ENCODE measurements at regions not wholly inside any gene's neighbourhood (a gene's known extent, or its start where the extent isn't known, plus 50 kb on each side); places are given as distances from the start of the nearest gene placed in this dataset.
"Not testable (repeated sequence)": the region's sequence is repeated elsewhere in the genome, so short reads cannot be mapped to it uniquely, and the experiment has no call there.

DNA sequence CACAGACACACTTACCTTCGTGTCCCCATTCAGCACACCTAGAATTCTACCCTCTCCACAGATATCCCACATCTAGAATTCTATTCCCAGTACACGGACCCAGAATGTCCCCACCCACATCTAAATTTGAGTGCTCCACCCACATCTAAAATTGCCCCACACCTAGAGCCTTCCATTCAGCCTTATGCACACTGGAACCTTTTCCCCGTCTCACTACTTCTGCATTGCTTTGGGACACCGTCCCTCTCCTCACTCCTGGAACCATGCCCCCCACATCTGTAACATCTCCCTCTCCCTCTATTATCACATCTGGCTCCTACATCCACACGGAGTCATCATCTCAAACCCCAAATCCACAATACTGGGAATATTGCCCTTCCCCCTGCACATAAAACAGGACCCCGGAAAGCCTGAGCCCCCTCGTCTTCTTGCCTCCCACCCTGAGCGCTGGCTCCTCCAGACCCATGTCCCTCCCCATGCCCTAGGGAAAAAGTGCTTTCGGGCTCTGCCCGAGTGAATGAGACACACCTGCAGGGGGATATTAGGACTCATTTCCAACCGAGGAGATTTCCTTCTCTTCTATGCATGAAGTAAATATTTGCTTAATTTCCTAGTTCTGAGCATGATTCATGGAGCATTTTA, 125.8 kb upstream of the UNC5B start:
- Mint-ChIP-seq H3K36me3 (ENCODE audit: low read depth) (no peaks in the 10 kb centered on the region), H3K9me3 (no peaks in the 10 kb centered on the region), H3K4me1 (no peaks in the 10 kb centered on the region), H3K27ac (ENCODE audit: unreplicated experiment) (no peak overlapping the region), H3K4me3 (no peak overlapping the region), H3K27me3 (ENCODE audit: low read depth) (no peaks in the 10 kb centered on the region)
- no peak for DNase-seq (ENCODE audit: low read depth, low spot score)
- TF ChIP-seq, protein P1, sequence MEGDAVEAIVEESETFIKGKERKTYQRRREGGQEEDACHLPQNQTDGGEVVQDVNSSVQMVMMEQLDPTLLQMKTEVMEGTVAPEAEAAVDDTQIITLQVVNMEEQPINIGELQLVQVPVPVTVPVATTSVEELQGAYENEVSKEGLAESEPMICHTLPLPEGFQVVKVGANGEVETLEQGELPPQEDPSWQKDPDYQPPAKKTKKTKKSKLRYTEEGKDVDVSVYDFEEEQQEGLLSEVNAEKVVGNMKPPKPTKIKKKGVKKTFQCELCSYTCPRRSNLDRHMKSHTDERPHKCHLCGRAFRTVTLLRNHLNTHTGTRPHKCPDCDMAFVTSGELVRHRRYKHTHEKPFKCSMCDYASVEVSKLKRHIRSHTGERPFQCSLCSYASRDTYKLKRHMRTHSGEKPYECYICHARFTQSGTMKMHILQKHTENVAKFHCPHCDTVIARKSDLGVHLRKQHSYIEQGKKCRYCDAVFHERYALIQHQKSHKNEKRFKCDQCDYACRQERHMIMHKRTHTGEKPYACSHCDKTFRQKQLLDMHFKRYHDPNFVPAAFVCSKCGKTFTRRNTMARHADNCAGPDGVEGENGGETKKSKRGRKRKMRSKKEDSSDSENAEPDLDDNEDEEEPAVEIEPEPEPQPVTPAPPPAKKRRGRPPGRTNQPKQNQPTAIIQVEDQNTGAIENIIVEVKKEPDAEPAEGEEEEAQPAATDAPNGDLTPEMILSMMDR (conservative IDR thresholded peaks at IDR 0.05): no peak

- TF ChIP-seq, protein P1 (conservative IDR thresholded peaks at IDR 0.05): no peak
- no peaks in the 10 kb centered on the region for H3K9me3 Mint-ChIP-seq
- H3K4me3 Mint-ChIP-seq: no peak overlapping the region
- no peaks in the 10 kb centered on the region for H3K27me3 Mint-ChIP-seq (ENCODE audit: low read depth)
- H3K4me1 Mint-ChIP-seq: peaks cover 2% of the 10 kb centered on the region
- no peak for DNase-seq (ENCODE audit: low read depth, low spot score)
- H3K36me3 Mint-ChIP-seq (ENCODE audit: low read depth): no peaks in the 10 kb centered on the region
- no peak overlapping the region for H3K27ac Mint-ChIP-seq (ENCODE audit: unreplicated experiment)
These were observed 124.7 kb upstream of the UNC5B start for GRCh38 chr10:71087622-71088021.

- Mint-ChIP-seq H3K36me3 (ENCODE audit: low read depth) (no peaks in the 10 kb centered on the region), H3K27me3 (ENCODE audit: low read depth) (no peaks in the 10 kb centered on the region), H3K4me3 (no peak overlapping the region), H3K4me1 (peaks cover 6% of the 10 kb centered on the region), H3K9me3 (no peaks in the 10 kb centered on the region), H3K27ac (ENCODE audit: unreplicated experiment) (no peak overlapping the region)
- no peak for DNase-seq (ENCODE audit: low read depth, low spot score)
- TF ChIP-seq, protein P1 (conservative IDR thresholded peaks at IDR 0.05): no peak
These were observed 124.3 kb upstream of the UNC5B start for GRCh38 chr10:71088054-71088453.

DNA sequence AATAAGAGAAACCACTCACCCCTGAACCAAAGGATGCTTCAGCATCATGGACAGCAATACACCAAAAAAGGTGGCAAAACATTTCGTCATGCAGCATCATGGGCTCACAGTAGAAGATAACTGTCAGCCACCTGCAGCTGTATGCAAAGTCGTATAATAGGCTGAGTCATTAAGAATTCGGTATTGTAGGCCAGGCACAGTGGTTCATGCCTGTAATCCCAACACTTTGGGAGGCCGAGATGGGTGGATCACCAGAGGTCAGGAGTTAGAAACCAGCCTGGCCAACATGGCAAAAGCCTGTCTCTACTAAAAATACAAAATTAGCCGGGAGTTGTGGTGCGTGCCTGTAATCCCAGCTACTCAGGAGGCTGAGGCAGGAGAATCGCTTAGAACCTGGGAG, 123.8 kb upstream of the UNC5B start:
- not testable (repeated sequence) for H3K4me3 Mint-ChIP-seq; H3K27me3 Mint-ChIP-seq (ENCODE audit: low read depth); DNase-seq (ENCODE audit: low read depth, low spot score); H3K9me3 Mint-ChIP-seq; H3K36me3 Mint-ChIP-seq (ENCODE audit: low read depth); H3K4me1 Mint-ChIP-seq; H3K27ac Mint-ChIP-seq (ENCODE audit: unreplicated experiment)

GRCh38 chr10:71089162-71089561, 123.2 kb upstream of the UNC5B start:
- Mint-ChIP-seq H3K9me3 (no peaks in the 10 kb centered on the region), H3K27ac (ENCODE audit: unreplicated experiment) (no peak overlapping the region), H3K4me3 (no peak overlapping the region), H3K4me1 (peaks cover 6% of the 10 kb centered on the region), H3K27me3 (ENCODE audit: low read depth) (no peaks in the 10 kb centered on the region), H3K36me3 (ENCODE audit: low read depth) (no peaks in the 10 kb centered on the region)
- DNase-seq (ENCODE audit: low read depth, low spot score): no peak
- TF ChIP-seq, protein P1 (conservative IDR thresholded peaks at IDR 0.05): no peak

DNA sequence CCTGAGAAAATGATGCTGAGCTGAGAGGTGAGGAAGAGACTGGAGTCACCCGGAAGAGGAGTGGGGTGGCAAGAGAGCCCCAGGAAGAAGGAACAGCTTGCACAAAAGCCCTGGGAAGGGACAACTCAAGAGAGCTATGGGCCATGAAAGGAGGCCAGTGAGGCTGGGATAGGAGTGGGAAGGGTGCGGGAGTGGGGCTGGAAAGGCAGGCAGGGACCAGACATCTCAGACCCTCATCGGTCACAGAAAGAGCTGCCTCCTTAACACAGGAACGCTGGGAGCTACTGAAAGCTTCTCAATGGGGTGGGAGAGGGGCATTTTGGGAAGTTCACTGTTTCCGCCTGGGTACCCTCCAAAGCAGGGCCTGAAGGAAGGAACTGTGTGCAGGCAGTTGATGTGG, 122.0 kb upstream of the UNC5B start:
- Mint-ChIP-seq H3K9me3 (no peaks in the 10 kb centered on the region), H3K27ac (ENCODE audit: unreplicated experiment) (no peak overlapping the region), H3K36me3 (ENCODE audit: low read depth) (no peaks in the 10 kb centered on the region), H3K27me3 (ENCODE audit: low read depth) (no peaks in the 10 kb centered on the region), H3K4me3 (no peak overlapping the region), H3K4me1 (peaks cover 6% of the 10 kb centered on the region)
- TF ChIP-seq, protein P1 (conservative IDR thresholded peaks at IDR 0.05): no peak
- DNase-seq (ENCODE audit: low read depth, low spot score): peak; percentile 0

Data from neural crest cell (in vitro differentiated cells).